PC-3 (cell line): ENCODE measurements at regions not wholly inside any gene's neighbourhood (a gene's known extent, or its start where the extent isn't known, plus 50 kb on each side); places are given as distances from the start of the nearest gene placed in this dataset.

ENCODE experiments used
- CTCF ChIP-seq: fragments of 300-600 bp; sonication (generic); conservative IDR thresholded peaks from 2 replicates; pipeline ENCODE4 v1.5.1; 2017; ENCODE audit warnings: antibody characterized with exemption, low read depth, mild to moderate bottlenecking, low read length
- EZH2 ChIP-seq: fragments of 300-600 bp; sonication (generic); IDR thresholded peaks from one replicate; pipeline ENCODE4 v1.6.1; 2017; ENCODE audit warnings: antibody characterized with exemption, mild to moderate bottlenecking, low read length; ENCODE audit not compliant: unreplicated experiment
- EZH2phosphoT487 ChIP-seq: fragments of 300-600 bp; sonication (generic); IDR thresholded peaks from 2 replicates; pipeline ENCODE4 v1.6.1; 2018; ENCODE audit warnings: mild to moderate bottlenecking, antibody characterized with exemption, low read length, borderline replicate concordance

- TF ChIP-seq CTCF (no peak), EZH2 (no peak), EZH2phosphoT487 (no peak)
These were observed 485.9 kb upstream of the JAG1 start for GRCh38 chr20:11159728-11160127.
